ENCODE measurements at regions not wholly inside any gene's neighbourhood (a gene's known extent, or its start where the extent isn't known, plus 50 kb on each side); places are given as distances from the start of the nearest gene placed in this dataset.

- Histone ChIP-seq H2BK15ac (replicated peaks; ENCODE audit: low read depth) (no peak overlapping the region), H4K8ac (ENCODE audit: low read depth, low read length) (no peak overlapping the region), H3K9ac (ENCODE audit: low read length) (no peak overlapping the region), H3K23ac (ENCODE audit: low read length) (no peak overlapping the region), H3K4me2 (ENCODE audit: low read length) (no peak overlapping the region), H2AK5ac (ENCODE audit: low read length) (no peak overlapping the region), H3K18ac (ENCODE audit: low read length) (no peak overlapping the region), H3K27me3 (ENCODE audit: insufficient read depth, low read length, poor library complexity) (no peaks in the 10 kb centered on the region), H3K79me1 (ENCODE audit: low read length) (no peaks in the 10 kb centered on the region), H3K36me3 (ENCODE audit: control insufficient read depth, insufficient read depth, low read length) (no peaks in the 10 kb centered on the region), H2BK5ac (ENCODE audit: low read length) (no peak overlapping the region), H4K5ac (ENCODE audit: low read length) (no peak overlapping the region), H3K4ac (ENCODE audit: low read depth, low read length) (no peak overlapping the region), H3K56ac (ENCODE audit: low read length) (no peak overlapping the region), H2BK120ac (ENCODE audit: low read depth, low read length) (no peak overlapping the region), H3K79me2 (ENCODE audit: control insufficient read depth, insufficient read depth, low read length) (no peaks in the 10 kb centered on the region), H3K4me3 (ENCODE audit: low read length) (no peak overlapping the region), H3K27ac (ENCODE audit: low read depth, low read length) (no peak overlapping the region), H3K4me1 (ENCODE audit: control insufficient read depth, low read depth, low read length) (no peaks in the 10 kb centered on the region)
- no CpG with 5 or more reads among the region's 2 CpGs for WGBS (ENCODE audit: extremely low coverage, insufficient coverage, low lambda C conversion rate)
- no peak for DNase-seq
Measured at GRCh38 chr1:208599063-208599462, 354.9 kb upstream of the PLXNA2 start.

GRCh38 chr1:208600456-208601190 lies 356.4 kb upstream of the PLXNA2 start:
- Histone ChIP-seq H2BK120ac (ENCODE audit: low read depth, low read length) (no peak overlapping the region), H3K79me1 (ENCODE audit: low read length) (no peaks in the 10 kb centered on the region), H4K8ac (ENCODE audit: low read depth, low read length) (no peak overlapping the region), H3K4ac (ENCODE audit: low read depth, low read length) (peak overlapping the region; percentile 6), H3K4me3 (ENCODE audit: low read length) (no peak overlapping the region), H3K18ac (ENCODE audit: low read length) (no peak overlapping the region), H3K23ac (ENCODE audit: low read length) (no peak overlapping the region), H2AK5ac (ENCODE audit: low read length) (no peak overlapping the region), H3K4me2 (ENCODE audit: low read length) (no peak overlapping the region), H4K5ac (ENCODE audit: low read length) (no peak overlapping the region), H3K79me2 (ENCODE audit: control insufficient read depth, insufficient read depth, low read length) (no peaks in the 10 kb centered on the region), H3K4me1 (ENCODE audit: control insufficient read depth, low read depth, low read length) (no peaks in the 10 kb centered on the region), H3K27ac (ENCODE audit: low read depth, low read length) (no peak overlapping the region), H3K27me3 (ENCODE audit: insufficient read depth, low read length, poor library complexity) (no peaks in the 10 kb centered on the region), H2BK15ac (replicated peaks; ENCODE audit: low read depth) (no peak overlapping the region), H3K56ac (ENCODE audit: low read length) (no peak overlapping the region), H3K9ac (ENCODE audit: low read length) (no peak overlapping the region), H3K36me3 (ENCODE audit: control insufficient read depth, insufficient read depth, low read length) (no peaks in the 10 kb centered on the region), H2BK5ac (ENCODE audit: low read length) (no peak overlapping the region)
- no peak for DNase-seq
- no CpG with 5 or more reads among the region's 6 CpGs for WGBS (ENCODE audit: extremely low coverage, insufficient coverage, low lambda C conversion rate)

GRCh38 chr1:208601561-208601960 lies 357.4 kb upstream of the PLXNA2 start:
- no peaks in the 10 kb centered on the region for H3K79me1 ChIP-seq (ENCODE audit: low read length)
- H3K18ac ChIP-seq (ENCODE audit: low read length) = no peak overlapping the region
- H3K27me3 ChIP-seq (ENCODE audit: insufficient read depth, low read length, poor library complexity) = no peaks in the 10 kb centered on the region
- H3K4me2 ChIP-seq (ENCODE audit: low read length) = no peak overlapping the region
- H3K4me1 ChIP-seq (ENCODE audit: control insufficient read depth, low read depth, low read length) = no peaks in the 10 kb centered on the region
- H3K27ac ChIP-seq (ENCODE audit: low read depth, low read length) = no peak overlapping the region
- H3K79me2 ChIP-seq (ENCODE audit: control insufficient read depth, insufficient read depth, low read length) = no peaks in the 10 kb centered on the region
- H2BK15ac ChIP-seq (replicated peaks; ENCODE audit: low read depth) = no peak overlapping the region
- no peak overlapping the region for H2BK5ac ChIP-seq (ENCODE audit: low read length)
- H3K9ac ChIP-seq (ENCODE audit: low read length) = no peak overlapping the region
- no peaks in the 10 kb centered on the region for H3K36me3 ChIP-seq (ENCODE audit: control insufficient read depth, insufficient read depth, low read length)
- no peak overlapping the region for H2BK120ac ChIP-seq (ENCODE audit: low read depth, low read length)
- no peak overlapping the region for H3K56ac ChIP-seq (ENCODE audit: low read length)
- no peak overlapping the region for H3K4me3 ChIP-seq (ENCODE audit: low read length)
- H4K5ac ChIP-seq (ENCODE audit: low read length) = no peak overlapping the region
- H3K23ac ChIP-seq (ENCODE audit: low read length) = no peak overlapping the region
- DNase-seq = no peak
- H3K4ac ChIP-seq (ENCODE audit: low read depth, low read length) = no peak overlapping the region
- H4K8ac ChIP-seq (ENCODE audit: low read depth, low read length) = no peak overlapping the region
- WGBS (ENCODE audit: extremely low coverage, insufficient coverage, low lambda C conversion rate) = no CpG with 5 or more reads among the region's 3 CpGs
- no peak overlapping the region for H2AK5ac ChIP-seq (ENCODE audit: low read length)

- Histone ChIP-seq H2BK5ac (ENCODE audit: low read length) (no peak overlapping the region), H4K8ac (ENCODE audit: low read depth, low read length) (no peak overlapping the region), H3K27me3 (ENCODE audit: insufficient read depth, low read length, poor library complexity) (no peaks in the 10 kb centered on the region), H3K23ac (ENCODE audit: low read length) (no peak overlapping the region), H3K4me3 (ENCODE audit: low read length) (no peak overlapping the region), H3K18ac (ENCODE audit: low read length) (no peak overlapping the region), H3K79me1 (ENCODE audit: low read length) (no peaks in the 10 kb centered on the region), H3K4ac (ENCODE audit: low read depth, low read length) (no peak overlapping the region), H2BK120ac (ENCODE audit: low read depth, low read length) (no peak overlapping the region), H3K4me1 (ENCODE audit: control insufficient read depth, low read depth, low read length) (no peaks in the 10 kb centered on the region), H3K9ac (ENCODE audit: low read length) (no peak overlapping the region), H3K4me2 (ENCODE audit: low read length) (no peak overlapping the region), H4K5ac (ENCODE audit: low read length) (no peak overlapping the region), H3K56ac (ENCODE audit: low read length) (no peak overlapping the region), H3K27ac (ENCODE audit: low read depth, low read length) (no peak overlapping the region), H3K36me3 (ENCODE audit: control insufficient read depth, insufficient read depth, low read length) (no peaks in the 10 kb centered on the region), H3K79me2 (ENCODE audit: control insufficient read depth, insufficient read depth, low read length) (no peaks in the 10 kb centered on the region), H2AK5ac (ENCODE audit: low read length) (no peak overlapping the region), H2BK15ac (replicated peaks; ENCODE audit: low read depth) (no peak overlapping the region)
- no peak for DNase-seq
- no CpG with 5 or more reads among the region's 2 CpGs for WGBS (ENCODE audit: extremely low coverage, insufficient coverage, low lambda C conversion rate)
Measured at GRCh38 chr1:208603721-208604120, 359.5 kb upstream of the PLXNA2 start.

- Histone ChIP-seq H3K36me3 (ENCODE audit: control insufficient read depth, insufficient read depth, low read length) (no peaks in the 10 kb centered on the region), H3K79me2 (ENCODE audit: control insufficient read depth, insufficient read depth, low read length) (no peaks in the 10 kb centered on the region), H3K4me2 (ENCODE audit: low read length) (no peak overlapping the region), H3K9ac (ENCODE audit: low read length) (no peak overlapping the region), H4K5ac (ENCODE audit: low read length) (no peak overlapping the region), H3K4me1 (ENCODE audit: control insufficient read depth, low read depth, low read length) (no peaks in the 10 kb centered on the region), H3K27me3 (ENCODE audit: insufficient read depth, low read length, poor library complexity) (no peaks in the 10 kb centered on the region), H3K79me1 (ENCODE audit: low read length) (no peaks in the 10 kb centered on the region), H3K18ac (ENCODE audit: low read length) (no peak overlapping the region), H3K4me3 (ENCODE audit: low read length) (no peak overlapping the region), H3K27ac (ENCODE audit: low read depth, low read length) (no peak overlapping the region), H3K56ac (ENCODE audit: low read length) (no peak overlapping the region), H2BK15ac (replicated peaks; ENCODE audit: low read depth) (no peak overlapping the region), H2BK120ac (ENCODE audit: low read depth, low read length) (no peak overlapping the region), H4K8ac (ENCODE audit: low read depth, low read length) (no peak overlapping the region), H2AK5ac (ENCODE audit: low read length) (no peak overlapping the region), H3K4ac (ENCODE audit: low read depth, low read length) (no peak overlapping the region), H3K23ac (ENCODE audit: low read length) (no peak overlapping the region), H2BK5ac (ENCODE audit: low read length) (no peak overlapping the region)
- DNase-seq = no peak
- WGBS (ENCODE audit: extremely low coverage, insufficient coverage, low lambda C conversion rate) = no CpG with 5 or more reads among the region's 4 CpGs
Measured at GRCh38 chr1:208604295-208604694, 360.1 kb upstream of the PLXNA2 start.

- Histone ChIP-seq H3K23ac (ENCODE audit: low read length) (no peak overlapping the region), H3K4ac (ENCODE audit: low read depth, low read length) (no peak overlapping the region), H3K56ac (ENCODE audit: low read length) (no peak overlapping the region), H2BK5ac (ENCODE audit: low read length) (no peak overlapping the region), H3K4me3 (ENCODE audit: low read length) (no peak overlapping the region), H3K27me3 (ENCODE audit: insufficient read depth, low read length, poor library complexity) (no peaks in the 10 kb centered on the region), H3K18ac (ENCODE audit: low read length) (no peak overlapping the region), H3K9ac (ENCODE audit: low read length) (no peak overlapping the region), H3K27ac (ENCODE audit: low read depth, low read length) (no peak overlapping the region), H3K4me1 (ENCODE audit: control insufficient read depth, low read depth, low read length) (no peaks in the 10 kb centered on the region), H3K79me1 (ENCODE audit: low read length) (no peaks in the 10 kb centered on the region), H2BK15ac (replicated peaks; ENCODE audit: low read depth) (no peak overlapping the region), H2BK120ac (ENCODE audit: low read depth, low read length) (no peak overlapping the region), H4K5ac (ENCODE audit: low read length) (no peak overlapping the region), H4K8ac (ENCODE audit: low read depth, low read length) (no peak overlapping the region), H3K79me2 (ENCODE audit: control insufficient read depth, insufficient read depth, low read length) (no peaks in the 10 kb centered on the region), H3K36me3 (ENCODE audit: control insufficient read depth, insufficient read depth, low read length) (no peaks in the 10 kb centered on the region), H2AK5ac (ENCODE audit: low read length) (no peak overlapping the region), H3K4me2 (ENCODE audit: low read length) (no peak overlapping the region)
- no CpG with 5 or more reads among the region's 3 CpGs for WGBS (ENCODE audit: extremely low coverage, insufficient coverage, low lambda C conversion rate)
- no peak for DNase-seq
Measured at GRCh38 chr1:208606959-208607358, 362.8 kb upstream of the PLXNA2 start.
